SK-N-SH (cell line): ENCODE measurements at regions not wholly inside any gene's neighbourhood (a gene's known extent, or its start where the extent isn't known, plus 50 kb on each side); places are given as distances from the start of the nearest gene placed in this dataset.

Source experiments
- CTCF ChIA-PET: fragments of 300-600, 350-600 bp; formaldehyde crosslinking; extraction: SDS; loops from one replicate; lab custom pipeline; 2021; lab: Yijun Ruan, JAX
- POLR2A ChIA-PET: fragments of 350-600 bp; sonication (Branson Sonifier 250); formaldehyde crosslinking; extraction: SDS; loops from one replicate; lab custom pipeline; 2020; ENCODE audit warnings: antibody characterized with exemption, inconsistent platforms; lab: Yijun Ruan, JAX
- DNase-seq: peaks from one replicate; pipeline ENCODE4 v3.0.0; 2012
- H2AFZ ChIP-seq: fragments of 200-600 bp; sonication (generic); 2 replicates; pipeline ENCODE4 v1.8.1; 2016; ENCODE audit warnings: antibody characterized with exemption, mild to moderate bottlenecking, low read depth
- H3F3A ChIP-seq: fragments of 200-600 bp; sonication (generic); replicated peaks from 2 replicates; pipeline ENCODE3; 2016; ENCODE audit warnings: antibody characterized with exemption, mild to moderate bottlenecking; ENCODE audit not compliant: insufficient read depth
- H3K27ac ChIP-seq, 2 experiments: fragments of 200-500 bp in 1 of 2; fragments of 200-600 bp in 1 of 2; sonication (Bioruptor generic) in 1 of 2; sonication (generic), shearing (Covaris generic) in 1 of 2; 2 replicates each; pipeline versions ENCODE4 v1.5.1 to v1.6.1; 2014 to 2016; ENCODE audit warnings: low read depth in 2 of 2, inconsistent platforms in 1 of 2, low read length in 1 of 2, mild to moderate bottlenecking in 1 of 2, mixed read lengths in 1 of 2
- H3K27me3 ChIP-seq: fragments of 200-600 bp; sonication (generic), shearing (Covaris generic); 2 replicates; pipeline ENCODE4 v1.6.1; 2016; ENCODE audit warnings: mixed run types; ENCODE audit not compliant: insufficient read depth
- H3K36me3 ChIP-seq, 2 experiments: fragments of 200-500 bp in 1 of 2; fragments of 200-600 bp in 1 of 2; sonication (Bioruptor generic) in 1 of 2; sonication (generic) in 1 of 2; replicated peaks in 1 of 2; 2 replicates each; pipeline versions ENCODE3 to v1.5.1; 2014 to 2016; ENCODE audit warnings: low read length in 1 of 2, mild to moderate bottlenecking in 1 of 2; ENCODE audit not compliant: insufficient read depth in 2 of 2, control insufficient read depth in 1 of 2
- H3K4me1 ChIP-seq, 2 experiments: fragments of 200-500 bp in 1 of 2; fragments of 200-600 bp in 1 of 2; sonication (Bioruptor generic) in 1 of 2; sonication (generic), shearing (Covaris generic) in 1 of 2; 2 replicates each; pipeline versions ENCODE4 v1.5.1 to v1.6.1; 2014 to 2016; ENCODE audit warnings: low read depth in 1 of 2, low read length in 1 of 2, mixed run types in 1 of 2; ENCODE audit not compliant: insufficient read depth in 2 of 2, control insufficient read depth in 1 of 2
- H3K4me2 ChIP-seq: fragments of 200-600 bp; sonication (generic), shearing (Covaris generic); 2 replicates; pipeline ENCODE4 v1.6.1; 2017; ENCODE audit warnings: mixed run types
- H3K4me3 ChIP-seq, 2 experiments: fragments of 200-500 bp in 1 of 2; fragments of 200-600 bp in 1 of 2; sonication (Bioruptor generic) in 1 of 2; sonication (generic), shearing (Covaris generic) in 1 of 2; 2 replicates each; pipeline versions ENCODE4 v1.5.1 to v1.8.1; 2014 to 2016; ENCODE audit warnings: low read depth in 2 of 2, inconsistent platforms in 1 of 2, low read length in 1 of 2, mild to moderate bottlenecking in 1 of 2, mixed read lengths in 1 of 2, moderate library complexity in 1 of 2
- H3K79me2 ChIP-seq: fragments of 200-600 bp; sonication (generic); 2 replicates; pipeline ENCODE4 v1.8.1; 2017; ENCODE audit warnings: mild to moderate bottlenecking; ENCODE audit not compliant: insufficient read depth
- H3K9ac ChIP-seq: fragments of 200-600 bp; sonication (generic); 2 replicates; pipeline ENCODE4 v1.6.1; 2017; ENCODE audit warnings: mixed run types
- H3K9me2 ChIP-seq: fragments of 200-600 bp; sonication (generic); 2 replicates; pipeline ENCODE4 v1.6.1; 2017; ENCODE audit warnings: mixed run types
- H3K9me3 ChIP-seq: fragments of 200-600 bp; sonication (generic); 2 replicates; pipeline ENCODE4 v1.6.1; 2017; ENCODE audit warnings: mixed run types, mild to moderate bottlenecking, moderate library complexity
- H4K20me1 ChIP-seq: fragments of 200-600 bp; sonication (generic); 2 replicates; pipeline ENCODE4 v1.6.1; 2017; ENCODE audit warnings: mild to moderate bottlenecking, mixed run types; ENCODE audit not compliant: insufficient read depth
- EZH2phosphoT487 ChIP-seq: fragments of 200-600 bp; sonication (generic); IDR thresholded peaks from 2 replicates; pipeline ENCODE4 v1.6.1; 2017; ENCODE audit warnings: low read depth, mixed run types, mild to moderate bottlenecking, antibody characterized with exemption, moderate library complexity, borderline replicate concordance
- FOSL2 ChIP-seq: IDR thresholded peaks from 2 replicates; pipeline ENCODE4 v1.4.0; 2012; ENCODE audit warnings: low read depth, mild to moderate bottlenecking, moderate library complexity, borderline replicate concordance
- FOXJ3 ChIP-seq: sonication (generic); formaldehyde crosslinking; IDR thresholded peaks from 2 replicates; pipeline ENCODE4 v1.5.1; 2020; ENCODE audit warnings: mild to moderate bottlenecking, missing genetic modification reagents
- GABPA ChIP-seq: IDR thresholded peaks from 2 replicates; pipeline ENCODE4 v1.4.0; 2012; ENCODE audit warnings: low read depth, mild to moderate bottlenecking
- JUND ChIP-seq: IDR thresholded peaks from 2 replicates; pipeline ENCODE4 v1.4.0; 2012
- NRF1 ChIP-seq: IDR thresholded peaks from 2 replicates; pipeline ENCODE4 v1.6.1; 2012; ENCODE audit warnings: low read depth, mild to moderate bottlenecking, low read length
- TAF1 ChIP-seq: IDR thresholded peaks from 2 replicates; pipeline ENCODE4 v1.6.1; 2012; ENCODE audit warnings: low read depth, mild to moderate bottlenecking, low read length, moderate library complexity, borderline replicate concordance
- YY1 ChIP-seq: IDR thresholded peaks from 2 replicates; pipeline ENCODE4 v1.4.0; 2012; ENCODE audit warnings: low read depth, mild to moderate bottlenecking
- WGBS: methylation state at CpG from one replicate; pipeline ENCODE4 v1.1.6; 2017; ENCODE audit warnings: low lambda C conversion rate; 5-methylcytosine and 5-hydroxymethylcytosine counted together
- TF ChIP-seq, protein P1 (sequence below): fragments of 150-350 bp; IDR thresholded peaks from 2 replicates; pipeline ENCODE4 v1.6.1; 2017; ENCODE audit warnings: antibody characterized with exemption, low read length, low read depth, borderline replicate concordance
- TF ChIP-seq, protein P2 (sequence below): IDR thresholded peaks from 2 replicates; pipeline ENCODE4; 2012
- TF ChIP-seq, protein P3 (sequence below): IDR thresholded peaks from 2 replicates; pipeline ENCODE4 v1.4.0; 2012; ENCODE audit warnings: low read depth
- TF ChIP-seq, protein P4 (sequence below): fragments of 200-600 bp; sonication (generic); IDR thresholded peaks from 2 replicates; pipeline ENCODE4 v1.6.1; 2017; ENCODE audit warnings: antibody characterized with exemption, mild to moderate bottlenecking, moderate library complexity
- TF ChIP-seq, protein P5 (sequence below): fragments of 150-350 bp; IDR thresholded peaks from 2 replicates; pipeline ENCODE4 v1.6.1; 2016; ENCODE audit warnings: mild to moderate bottlenecking, low read depth, low read length

GRCh38 chr7:41885078-41885477, 182.2 kb upstream of the INHBA start (continued):
- no peak for TF ChIP-seq EZH2phosphoT487
- peak; percentile 53; the same call in 1 of the 2 replicates for TF ChIP-seq FOSL2
- TF ChIP-seq, protein P1, sequence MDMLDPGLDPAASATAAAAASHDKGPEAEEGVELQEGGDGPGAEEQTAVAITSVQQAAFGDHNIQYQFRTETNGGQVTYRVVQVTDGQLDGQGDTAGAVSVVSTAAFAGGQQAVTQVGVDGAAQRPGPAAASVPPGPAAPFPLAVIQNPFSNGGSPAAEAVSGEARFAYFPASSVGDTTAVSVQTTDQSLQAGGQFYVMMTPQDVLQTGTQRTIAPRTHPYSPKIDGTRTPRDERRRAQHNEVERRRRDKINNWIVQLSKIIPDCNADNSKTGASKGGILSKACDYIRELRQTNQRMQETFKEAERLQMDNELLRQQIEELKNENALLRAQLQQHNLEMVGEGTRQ, result no peak
- TF ChIP-seq, protein P2, sequence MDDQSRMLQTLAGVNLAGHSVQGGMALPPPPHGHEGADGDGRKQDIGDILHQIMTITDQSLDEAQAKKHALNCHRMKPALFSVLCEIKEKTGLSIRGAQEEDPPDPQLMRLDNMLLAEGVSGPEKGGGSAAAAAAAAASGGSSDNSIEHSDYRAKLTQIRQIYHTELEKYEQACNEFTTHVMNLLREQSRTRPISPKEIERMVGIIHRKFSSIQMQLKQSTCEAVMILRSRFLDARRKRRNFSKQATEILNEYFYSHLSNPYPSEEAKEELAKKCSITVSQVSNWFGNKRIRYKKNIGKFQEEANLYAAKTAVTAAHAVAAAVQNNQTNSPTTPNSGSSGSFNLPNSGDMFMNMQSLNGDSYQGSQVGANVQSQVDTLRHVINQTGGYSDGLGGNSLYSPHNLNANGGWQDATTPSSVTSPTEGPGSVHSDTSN, result peak; percentile 49
- TF ChIP-seq, protein P3, sequence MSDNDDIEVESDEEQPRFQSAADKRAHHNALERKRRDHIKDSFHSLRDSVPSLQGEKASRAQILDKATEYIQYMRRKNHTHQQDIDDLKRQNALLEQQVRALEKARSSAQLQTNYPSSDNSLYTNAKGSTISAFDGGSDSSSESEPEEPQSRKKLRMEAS, result 0 out of 2 replicates have a peak, but pooled peaks have one; percentile 20
- TF ChIP-seq YY1, result peak; percentile 75; the same call in 1 of the 2 replicates

DNA sequence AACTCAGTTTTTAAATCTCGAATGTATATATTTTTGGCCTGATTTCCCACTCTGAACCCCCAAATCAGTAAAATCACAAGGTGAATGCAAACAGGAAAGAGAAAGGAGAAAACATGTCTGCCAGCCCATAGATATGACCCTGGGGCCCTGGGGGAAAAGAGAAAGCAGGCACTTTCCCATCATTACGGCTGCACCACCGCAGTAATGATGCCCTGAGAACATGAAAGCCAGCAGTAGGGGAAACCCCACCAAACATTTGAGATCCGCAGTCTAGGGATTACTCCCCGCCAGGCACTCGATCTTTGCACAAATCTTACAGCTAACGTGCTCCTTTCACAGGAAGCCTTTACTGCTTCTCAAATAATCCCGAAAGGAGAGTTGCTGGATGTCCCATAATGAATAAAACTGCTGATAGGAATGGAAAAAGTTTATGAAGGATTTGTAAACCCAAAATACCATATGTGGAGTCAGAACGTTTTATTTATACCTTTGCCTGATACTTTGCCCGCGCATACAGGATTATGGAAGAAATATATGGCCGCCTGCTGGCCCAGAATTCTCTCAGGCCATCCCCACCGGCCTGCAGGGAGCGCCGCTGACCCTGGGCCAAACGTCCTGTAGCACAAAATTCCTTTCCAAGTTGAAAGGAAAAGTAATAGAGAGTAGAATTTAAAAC, 180.0 kb upstream of the INHBA start:
- Histone ChIP-seq H3K79me2 (no peaks in the 10 kb centered on the region), H3K4me3 (no peak overlapping the region), H3K9me2 (no peaks in the 10 kb centered on the region), H4K20me1 (no peaks in the 10 kb centered on the region), H3K4me1 (peaks cover 19 to 69% of the 10 kb centered on the region in 2 experiments), H3K4me2 (no peak overlapping the region), H3K27me3 (no peaks in the 10 kb centered on the region)
- POLR2A ChIA-PET, result no interaction called here
- TF ChIP-seq, protein P4, sequence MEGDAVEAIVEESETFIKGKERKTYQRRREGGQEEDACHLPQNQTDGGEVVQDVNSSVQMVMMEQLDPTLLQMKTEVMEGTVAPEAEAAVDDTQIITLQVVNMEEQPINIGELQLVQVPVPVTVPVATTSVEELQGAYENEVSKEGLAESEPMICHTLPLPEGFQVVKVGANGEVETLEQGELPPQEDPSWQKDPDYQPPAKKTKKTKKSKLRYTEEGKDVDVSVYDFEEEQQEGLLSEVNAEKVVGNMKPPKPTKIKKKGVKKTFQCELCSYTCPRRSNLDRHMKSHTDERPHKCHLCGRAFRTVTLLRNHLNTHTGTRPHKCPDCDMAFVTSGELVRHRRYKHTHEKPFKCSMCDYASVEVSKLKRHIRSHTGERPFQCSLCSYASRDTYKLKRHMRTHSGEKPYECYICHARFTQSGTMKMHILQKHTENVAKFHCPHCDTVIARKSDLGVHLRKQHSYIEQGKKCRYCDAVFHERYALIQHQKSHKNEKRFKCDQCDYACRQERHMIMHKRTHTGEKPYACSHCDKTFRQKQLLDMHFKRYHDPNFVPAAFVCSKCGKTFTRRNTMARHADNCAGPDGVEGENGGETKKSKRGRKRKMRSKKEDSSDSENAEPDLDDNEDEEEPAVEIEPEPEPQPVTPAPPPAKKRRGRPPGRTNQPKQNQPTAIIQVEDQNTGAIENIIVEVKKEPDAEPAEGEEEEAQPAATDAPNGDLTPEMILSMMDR, result peak; percentile 47
- TF ChIP-seq NRF1, result no peak
- TF ChIP-seq TAF1, result no peak
- TF ChIP-seq GABPA, result no peak
- TF ChIP-seq FOXJ3 (CRISPR knock-in tag), result no peak
- no peak for TF ChIP-seq JUND
- TF ChIP-seq, protein P5, sequence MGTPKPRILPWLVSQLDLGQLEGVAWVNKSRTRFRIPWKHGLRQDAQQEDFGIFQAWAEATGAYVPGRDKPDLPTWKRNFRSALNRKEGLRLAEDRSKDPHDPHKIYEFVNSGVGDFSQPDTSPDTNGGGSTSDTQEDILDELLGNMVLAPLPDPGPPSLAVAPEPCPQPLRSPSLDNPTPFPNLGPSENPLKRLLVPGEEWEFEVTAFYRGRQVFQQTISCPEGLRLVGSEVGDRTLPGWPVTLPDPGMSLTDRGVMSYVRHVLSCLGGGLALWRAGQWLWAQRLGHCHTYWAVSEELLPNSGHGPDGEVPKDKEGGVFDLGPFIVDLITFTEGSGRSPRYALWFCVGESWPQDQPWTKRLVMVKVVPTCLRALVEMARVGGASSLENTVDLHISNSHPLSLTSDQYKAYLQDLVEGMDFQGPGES, result no peak
- TF ChIP-seq, all 33 proteins: peak for 1
- Histone ChIP-seq H3K9me3 (no peaks in the 10 kb centered on the region), H2AFZ (no peak overlapping the region), H3K27ac (peak overlapping the region in 1 of 2 experiments; percentile 96; a peak in 3 of 4 replicates), H3K36me3 (no peaks in the 10 kb centered on the region), H3F3A (peaks cover 68% of the 10 kb centered on the region), H3K9ac (no peak overlapping the region)
- 69% methylated on average over 16 of the region's 16 CpGs for WGBS
- no peak for DNase-seq
- CTCF ChIA-PET, result interaction anchor here (1.6 kb wide), 1 partner anchor 22 kb away, joined by 4 read pairs; no protein-coding TSS in a partner anchor
